Stomach (tissue), 4 donors: ENCODE measurements at regions not wholly inside any gene's neighbourhood (a gene's known extent, or its start where the extent isn't known, plus 50 kb on each side); places are given as distances from the start of the nearest gene placed in this dataset.

Source experiments
- CTCF ChIP-seq, 7 experiments: fragments of 450-650 bp in 4 of 7; fragments of 200-600 bp in 3 of 7; sonication (generic) in 3 of 7; IDR thresholded peaks; one replicate each; pipeline ENCODE4 v1.5.1; 2016 to 2019; ENCODE audit warnings: antibody characterized with exemption in 7 of 7, control low read depth in 2 of 7, mild to moderate bottlenecking in 1 of 7
- POLR2A ChIP-seq, 4 donors: fragments of 450-650 bp; IDR thresholded peaks; one replicate each; pipeline ENCODE4 v1.6.1; 2016; ENCODE audit warnings: antibody characterized with exemption in 4 of 4, control low read depth in 2 of 4, mild to moderate bottlenecking in 1 of 4, moderate library complexity in 1 of 4
- POLR2AphosphoS5 ChIP-seq, 3 donors: sonication (generic); formaldehyde crosslinking; IDR thresholded peaks; one replicate each; pipeline ENCODE4 v1.6.1; 2016; ENCODE audit warnings: antibody characterized with exemption in 3 of 3

GRCh38 chr9:38311382-38312270, 80.9 kb upstream of the ALDH1B1 start:
- TF ChIP-seq POLR2AphosphoS5 (IDR thresholded peaks at IDR 0.05) (no peak), CTCF (IDR thresholded peaks at IDR 0.05) (no peak), POLR2A (IDR thresholded peaks at IDR 0.05) (no peak)
